ENCODE measurements at regions not wholly inside any gene's neighbourhood (a gene's known extent, or its start where the extent isn't known, plus 50 kb on each side); places are given as distances from the start of the nearest gene placed in this dataset.

DNA sequence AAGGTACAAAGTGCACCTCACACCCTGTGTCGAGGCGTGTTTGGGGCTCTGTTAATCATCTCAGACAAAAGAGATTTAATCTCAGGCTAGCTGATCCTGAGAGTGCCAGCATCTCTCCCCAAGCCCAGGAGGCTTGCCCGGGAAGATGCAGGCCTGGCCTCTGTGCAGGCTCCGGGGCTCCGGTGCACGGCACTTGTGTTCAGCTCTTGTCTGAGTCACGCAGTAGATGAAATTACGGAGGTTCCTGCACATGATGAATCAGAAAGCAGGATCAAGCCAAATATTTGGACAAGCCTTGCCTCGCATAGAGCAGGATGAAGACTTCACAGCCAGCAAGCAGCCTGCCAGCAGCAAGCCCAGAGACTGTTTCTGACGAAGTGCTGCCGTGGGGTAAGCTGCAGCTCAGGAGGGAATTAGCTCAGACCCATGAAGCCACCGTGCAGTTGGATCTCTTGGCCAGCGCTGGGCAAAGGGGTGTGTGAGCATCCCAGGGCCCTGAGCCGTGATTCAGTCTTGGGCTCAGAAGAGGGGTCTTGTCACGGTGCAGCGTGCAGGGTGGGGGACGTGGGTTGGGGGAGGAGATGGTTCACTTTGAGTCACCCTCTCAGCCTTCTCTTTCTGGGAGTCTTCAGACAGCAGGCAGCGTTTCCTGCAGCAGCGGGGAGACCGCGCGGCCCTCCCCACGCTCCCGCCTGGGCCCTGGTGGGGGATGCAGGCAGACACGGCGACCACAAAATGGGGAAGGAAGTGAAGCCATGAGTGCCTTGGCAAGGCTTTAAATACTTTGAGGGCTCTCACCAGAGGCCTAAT lies 89.2 kb upstream of the MEF2A start:
- no peak for TF ChIP-seq EZH2phosphoT487 (IDR thresholded peaks at IDR 0.05; ENCODE audit: borderline replicate concordance)
- TF ChIP-seq, protein P1, sequence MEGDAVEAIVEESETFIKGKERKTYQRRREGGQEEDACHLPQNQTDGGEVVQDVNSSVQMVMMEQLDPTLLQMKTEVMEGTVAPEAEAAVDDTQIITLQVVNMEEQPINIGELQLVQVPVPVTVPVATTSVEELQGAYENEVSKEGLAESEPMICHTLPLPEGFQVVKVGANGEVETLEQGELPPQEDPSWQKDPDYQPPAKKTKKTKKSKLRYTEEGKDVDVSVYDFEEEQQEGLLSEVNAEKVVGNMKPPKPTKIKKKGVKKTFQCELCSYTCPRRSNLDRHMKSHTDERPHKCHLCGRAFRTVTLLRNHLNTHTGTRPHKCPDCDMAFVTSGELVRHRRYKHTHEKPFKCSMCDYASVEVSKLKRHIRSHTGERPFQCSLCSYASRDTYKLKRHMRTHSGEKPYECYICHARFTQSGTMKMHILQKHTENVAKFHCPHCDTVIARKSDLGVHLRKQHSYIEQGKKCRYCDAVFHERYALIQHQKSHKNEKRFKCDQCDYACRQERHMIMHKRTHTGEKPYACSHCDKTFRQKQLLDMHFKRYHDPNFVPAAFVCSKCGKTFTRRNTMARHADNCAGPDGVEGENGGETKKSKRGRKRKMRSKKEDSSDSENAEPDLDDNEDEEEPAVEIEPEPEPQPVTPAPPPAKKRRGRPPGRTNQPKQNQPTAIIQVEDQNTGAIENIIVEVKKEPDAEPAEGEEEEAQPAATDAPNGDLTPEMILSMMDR (conservative IDR thresholded peaks at IDR 0.05; ENCODE audit: low read length) = no peak
- no peaks in the 10 kb centered on the region for H4K20me1 ChIP-seq (ENCODE audit: insufficient read depth, low read length, poor library complexity, severe bottlenecking)
- peak overlapping the region; percentile 49 for H2AFZ ChIP-seq (ENCODE audit: low read length)
- no peaks in the 10 kb centered on the region for H3K27me3 ChIP-seq (ENCODE audit: insufficient read depth, low read length, poor library complexity, severe bottlenecking)
- peaks cover 25% of the 10 kb centered on the region for H3K4me1 ChIP-seq (ENCODE audit: insufficient read depth, low read length, poor library complexity, severe bottlenecking)
- H3K9me3 ChIP-seq (ENCODE audit: insufficient read depth, low read depth, low read length) = no peaks in the 10 kb centered on the region
- peak overlapping the region; percentile 31 for H3K4me3 ChIP-seq (ENCODE audit: low read length, poor library complexity, severe bottlenecking)
- H3F3A ChIP-seq (ENCODE audit: low read depth) = no peaks in the 10 kb centered on the region
- H3K9ac ChIP-seq (ENCODE audit: low read depth, low read length, poor library complexity, severe bottlenecking) = peak overlapping the region; percentile 15
- no peaks in the 10 kb centered on the region for H3K36me3 ChIP-seq (ENCODE audit: insufficient read depth, low read length)
- H3K4me2 ChIP-seq (ENCODE audit: low read depth, low read length, poor library complexity, severe bottlenecking) = peak overlapping the region; percentile 53
- no peaks in the 10 kb centered on the region for H3K9me2 ChIP-seq (replicated peaks; ENCODE audit: low read depth, low read length)
- H3K79me2 ChIP-seq (ENCODE audit: insufficient read depth, low read length) = no peaks in the 10 kb centered on the region

DNA sequence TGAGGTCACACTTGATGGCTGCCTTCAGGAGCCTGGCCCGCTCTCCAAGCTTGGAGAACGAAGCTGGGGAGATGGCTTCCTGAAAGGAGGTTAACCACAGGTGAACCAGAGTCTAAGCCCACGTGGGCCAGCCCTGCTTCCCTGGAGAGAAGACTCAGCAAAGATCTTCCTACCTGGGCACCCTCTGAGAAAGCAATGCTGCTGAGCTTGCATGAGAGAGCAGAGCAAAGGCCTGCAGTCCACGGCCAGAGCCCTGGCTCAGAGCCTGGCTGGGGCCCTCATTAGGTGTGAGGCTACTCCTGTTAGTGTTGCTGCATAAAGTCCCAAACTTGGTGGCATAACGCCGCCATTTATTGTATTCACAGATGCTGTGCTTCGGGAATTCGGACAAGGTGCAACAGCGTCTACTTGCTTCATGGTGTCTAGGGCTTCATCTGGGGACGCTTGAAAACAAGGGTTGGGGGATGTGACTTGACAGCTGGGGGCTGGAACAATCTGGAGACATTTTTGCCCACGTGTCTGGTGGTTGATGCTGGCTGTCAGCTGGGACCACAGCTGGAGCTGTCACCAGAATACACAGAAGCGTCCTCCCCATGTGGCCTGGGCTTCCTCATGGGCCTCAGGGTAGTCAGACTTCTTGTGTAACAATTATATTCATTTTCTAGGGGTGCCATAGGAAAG lies 87.9 kb upstream of the MEF2A start:
- H3K36me3 ChIP-seq (ENCODE audit: insufficient read depth, low read length) = no peaks in the 10 kb centered on the region
- no peaks in the 10 kb centered on the region for H3K79me2 ChIP-seq (ENCODE audit: insufficient read depth, low read length)
- H3F3A ChIP-seq (ENCODE audit: low read depth) = no peaks in the 10 kb centered on the region
- H3K4me3 ChIP-seq (ENCODE audit: low read length, poor library complexity, severe bottlenecking) = no peak overlapping the region
- peak overlapping the region; percentile 25; the same call in 1 of the 2 replicates for H2AFZ ChIP-seq (ENCODE audit: low read length)
- peak overlapping the region; percentile 48 for H3K9ac ChIP-seq (ENCODE audit: low read depth, low read length, poor library complexity, severe bottlenecking)
- no peaks in the 10 kb centered on the region for H3K9me3 ChIP-seq (ENCODE audit: insufficient read depth, low read depth, low read length)
- H3K9me2 ChIP-seq (replicated peaks; ENCODE audit: low read depth, low read length) = no peaks in the 10 kb centered on the region
- H3K27me3 ChIP-seq (ENCODE audit: insufficient read depth, low read length, poor library complexity, severe bottlenecking) = no peaks in the 10 kb centered on the region
- H4K20me1 ChIP-seq (ENCODE audit: insufficient read depth, low read length, poor library complexity, severe bottlenecking) = no peaks in the 10 kb centered on the region
- H3K4me2 ChIP-seq (ENCODE audit: low read depth, low read length, poor library complexity, severe bottlenecking) = peak overlapping the region; percentile 53
- TF ChIP-seq, protein P1 (conservative IDR thresholded peaks at IDR 0.05; ENCODE audit: low read length) = no peak
- TF ChIP-seq EZH2phosphoT487 (IDR thresholded peaks at IDR 0.05; ENCODE audit: borderline replicate concordance) = no peak
- peaks cover 25% of the 10 kb centered on the region for H3K4me1 ChIP-seq (ENCODE audit: insufficient read depth, low read length, poor library complexity, severe bottlenecking)

DNA sequence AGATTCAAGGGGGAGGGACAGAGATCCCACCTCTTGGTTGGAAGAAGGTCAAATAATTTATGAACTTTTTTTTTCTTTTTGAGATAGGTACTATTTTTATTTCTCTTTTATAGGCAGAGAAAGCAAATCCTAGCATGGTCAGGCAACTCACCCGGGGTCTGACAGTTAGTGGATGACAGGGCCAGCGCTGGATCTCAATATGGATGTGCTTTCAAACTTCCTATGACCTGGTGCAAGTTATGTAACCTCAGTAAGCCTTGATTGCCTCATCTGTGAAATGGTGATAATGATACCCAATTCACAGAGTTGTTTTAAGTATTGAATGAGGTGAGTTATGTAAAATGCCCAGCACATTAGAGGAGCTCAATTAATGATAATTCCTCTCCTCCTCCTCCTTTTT lies 86.8 kb upstream of the MEF2A start:
- Histone ChIP-seq H3K9me2 (replicated peaks; ENCODE audit: low read depth, low read length) (no peaks in the 10 kb centered on the region), H3K9ac (ENCODE audit: low read depth, low read length, poor library complexity, severe bottlenecking) (no peak overlapping the region), H3K4me3 (ENCODE audit: low read length, poor library complexity, severe bottlenecking) (no peak overlapping the region), H2AFZ (ENCODE audit: low read length) (no peak overlapping the region), H4K20me1 (ENCODE audit: insufficient read depth, low read length, poor library complexity, severe bottlenecking) (no peaks in the 10 kb centered on the region), H3K4me1 (ENCODE audit: insufficient read depth, low read length, poor library complexity, severe bottlenecking) (peaks cover 25% of the 10 kb centered on the region), H3K79me2 (ENCODE audit: insufficient read depth, low read length) (no peaks in the 10 kb centered on the region), H3K9me3 (ENCODE audit: insufficient read depth, low read depth, low read length) (no peaks in the 10 kb centered on the region), H3K27me3 (ENCODE audit: insufficient read depth, low read length, poor library complexity, severe bottlenecking) (no peaks in the 10 kb centered on the region), H3K36me3 (ENCODE audit: insufficient read depth, low read length) (no peaks in the 10 kb centered on the region), H3K4me2 (ENCODE audit: low read depth, low read length, poor library complexity, severe bottlenecking) (no peak overlapping the region), H3F3A (ENCODE audit: low read depth) (no peaks in the 10 kb centered on the region)
- TF ChIP-seq EZH2phosphoT487 (IDR thresholded peaks at IDR 0.05; ENCODE audit: borderline replicate concordance) = no peak
- TF ChIP-seq, protein P1 (conservative IDR thresholded peaks at IDR 0.05; ENCODE audit: low read length) = no peak
